ENCODE measurements at regions not wholly inside any gene's neighbourhood (a gene's known extent, or its start where the extent isn't known, plus 50 kb on each side); places are given as distances from the start of the nearest gene placed in this dataset.
"Not testable (repeated sequence)": the region's sequence is repeated elsewhere in the genome, so short reads cannot be mapped to it uniquely, and the experiment has no call there.

DNA sequence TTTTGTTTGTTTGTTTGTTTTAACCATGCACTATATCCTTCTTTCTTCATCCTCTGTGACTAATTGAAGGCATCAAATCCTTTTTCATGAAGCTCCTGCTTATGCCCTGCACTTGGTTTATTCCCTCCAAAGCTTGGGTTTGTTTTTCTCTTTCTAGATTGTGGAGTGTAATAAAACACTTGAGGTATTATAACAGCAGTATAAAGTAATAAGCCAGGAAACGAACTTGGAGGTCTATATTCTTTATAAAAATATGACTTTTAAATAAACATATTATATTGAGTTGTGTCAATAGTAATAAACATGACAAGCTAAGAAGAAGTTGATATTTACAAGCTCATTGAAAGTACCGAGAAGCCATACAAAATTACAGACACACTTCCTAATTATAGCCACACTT lies 659.4 kb downstream of the RFPL4B start:
- DNase-seq: no peak

- DNase-seq: no peak
Observed at GRCh38 chr6:113009682-113010081, 662.6 kb downstream of the RFPL4B start.

- no peak for DNase-seq
Observed at GRCh38 chr6:113010196-113010989, 663.3 kb downstream of the RFPL4B start.

GRCh38 chr6:113011389-113011788 lies 664.3 kb downstream of the RFPL4B start:
- DNase-seq: no peak

DNA sequence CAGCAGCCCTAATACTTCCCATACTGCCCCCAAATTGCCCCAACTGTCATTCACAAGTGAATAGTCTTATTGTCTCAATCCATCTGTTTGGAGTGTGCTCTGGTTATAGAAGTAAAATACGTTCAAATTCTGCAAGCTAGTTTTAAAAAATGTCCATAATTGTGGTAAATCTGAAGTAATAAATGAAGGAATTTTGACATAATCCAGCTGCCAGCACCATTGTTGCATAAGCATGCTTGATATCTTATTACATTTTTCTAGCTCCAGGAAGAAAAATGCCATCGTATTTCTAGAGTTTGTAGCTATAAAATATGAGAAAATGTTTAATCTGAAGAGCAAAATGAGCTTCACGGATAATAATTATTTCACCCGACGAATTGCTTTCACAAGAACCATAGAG lies 664.7 kb downstream of the RFPL4B start:
- DNase-seq: no peak

- no peak for DNase-seq
Observed at GRCh38 chr6:113015249-113015648, 668.1 kb downstream of the RFPL4B start.

- no peak for DNase-seq
Observed at GRCh38 chr6:113017353-113017752, 670.2 kb downstream of the RFPL4B start.

DNA sequence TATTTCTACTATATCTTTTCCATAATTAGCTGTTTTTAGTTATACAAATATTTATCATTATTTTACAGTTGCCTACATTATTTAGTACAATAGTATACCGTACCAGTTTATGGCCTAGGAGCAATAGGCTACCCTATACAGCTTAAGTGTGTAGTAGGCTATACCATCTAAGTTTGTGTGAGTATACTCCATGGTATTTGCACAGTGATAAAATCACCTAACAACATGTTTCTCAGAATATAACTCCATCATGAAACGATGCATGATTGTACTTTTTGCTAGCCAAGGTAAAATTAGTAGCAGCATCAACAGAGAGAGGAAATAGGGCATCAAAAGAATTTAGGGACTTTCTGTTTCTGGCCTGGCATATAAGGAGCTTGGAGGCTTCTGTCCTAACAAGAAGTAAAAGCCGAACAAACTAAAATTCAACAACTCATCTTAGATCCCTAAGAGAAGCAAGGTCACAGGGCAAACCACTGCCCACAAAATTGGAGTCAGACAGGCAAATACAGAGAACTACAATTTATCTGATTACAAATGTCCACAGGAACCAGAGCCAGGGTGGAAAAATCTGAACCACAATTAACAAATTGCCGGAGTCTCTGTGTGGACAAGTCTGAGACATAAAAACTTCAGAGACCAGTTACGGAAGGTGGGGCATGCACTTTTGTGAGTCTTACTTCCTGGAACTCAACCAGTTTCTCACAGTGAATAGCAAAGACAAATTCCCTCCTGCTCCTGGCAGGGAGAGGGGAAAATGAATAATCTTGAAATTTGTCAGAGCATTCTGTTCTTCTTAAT lies 671.4 kb downstream of the RFPL4B start:
- no peak for DNase-seq

GRCh38 chr6:113019176-113019575 lies 672.0 kb downstream of the RFPL4B start:
- DNase-seq: no peak

GRCh38 chr6:113027780-113028179 lies 680.6 kb downstream of the RFPL4B start:
- no peak for DNase-seq

DNA sequence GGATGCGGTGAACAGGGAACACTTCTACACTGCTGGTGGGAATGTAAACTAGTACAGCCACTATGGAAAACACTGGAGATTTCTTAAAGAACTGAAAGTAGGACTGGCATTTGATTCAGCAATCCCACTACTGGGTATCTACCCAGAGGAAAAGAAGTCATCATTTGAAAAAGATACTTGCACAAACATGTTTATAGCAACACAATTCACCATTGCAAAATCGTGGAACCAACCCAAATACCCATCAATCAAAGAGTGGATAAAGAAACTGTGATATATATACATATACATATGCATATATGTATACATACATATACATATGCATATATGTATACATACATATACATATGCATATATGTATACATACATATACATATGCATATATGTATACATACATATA lies 682.0 kb downstream of the RFPL4B start:
- DNase-seq: not testable (repeated sequence)

DNA sequence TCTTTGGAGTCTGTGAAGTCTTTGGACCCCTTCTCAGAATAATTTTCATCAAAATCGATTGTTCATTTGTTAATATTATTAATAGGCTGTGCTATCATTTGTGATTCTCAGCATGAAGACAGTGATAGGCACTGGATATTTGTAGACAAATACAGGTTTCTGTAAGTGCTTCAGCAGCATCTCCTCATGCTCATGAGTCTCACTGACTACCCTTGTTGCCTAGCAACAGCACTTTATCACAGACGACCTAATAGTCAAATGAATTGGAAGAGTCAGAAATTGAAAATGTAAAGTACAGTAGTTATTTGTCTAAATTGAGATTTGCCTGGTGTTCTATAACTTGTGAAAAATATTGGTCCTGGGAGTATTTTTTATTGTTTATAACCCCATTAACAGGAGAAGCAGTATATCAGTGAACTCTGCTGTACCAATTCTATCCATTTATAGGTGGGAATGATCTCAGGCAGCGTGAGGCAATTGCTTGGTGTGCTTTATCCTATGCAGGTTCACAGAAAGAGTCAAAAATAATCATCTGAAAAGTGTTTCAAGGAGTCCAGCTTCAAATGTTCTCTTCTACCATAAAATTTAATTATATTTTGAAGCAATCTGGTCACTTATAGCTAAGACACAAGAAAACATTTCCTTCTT lies 684.6 kb downstream of the RFPL4B start:
- peak in 1 of 2 experiments; percentile 64 for DNase-seq

DNA sequence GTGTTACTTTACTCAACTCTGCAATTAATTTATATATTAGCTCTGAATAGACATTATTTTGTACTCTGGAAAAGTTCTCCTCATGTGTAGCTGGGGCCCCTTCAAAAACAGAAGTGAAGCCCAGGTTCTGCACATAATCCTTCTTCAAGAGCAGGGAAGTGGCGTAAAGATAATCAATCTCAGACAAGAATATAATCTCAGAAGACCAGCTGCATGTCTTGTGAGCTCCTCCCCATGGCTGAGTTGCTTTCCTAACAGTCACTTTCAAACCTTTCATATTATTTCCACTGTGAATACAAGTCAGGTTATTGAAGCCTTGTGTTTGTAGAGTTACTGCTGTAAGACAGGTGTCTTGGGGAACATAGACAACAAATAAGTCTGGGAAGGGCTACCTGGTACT lies 691.9 kb downstream of the RFPL4B start:
- DNase-seq: peak in 1 of 2 experiments; percentile 26

- DNase-seq: no peak
Observed at GRCh38 chr6:113047148-113047547, 700.0 kb downstream of the RFPL4B start.

DNA sequence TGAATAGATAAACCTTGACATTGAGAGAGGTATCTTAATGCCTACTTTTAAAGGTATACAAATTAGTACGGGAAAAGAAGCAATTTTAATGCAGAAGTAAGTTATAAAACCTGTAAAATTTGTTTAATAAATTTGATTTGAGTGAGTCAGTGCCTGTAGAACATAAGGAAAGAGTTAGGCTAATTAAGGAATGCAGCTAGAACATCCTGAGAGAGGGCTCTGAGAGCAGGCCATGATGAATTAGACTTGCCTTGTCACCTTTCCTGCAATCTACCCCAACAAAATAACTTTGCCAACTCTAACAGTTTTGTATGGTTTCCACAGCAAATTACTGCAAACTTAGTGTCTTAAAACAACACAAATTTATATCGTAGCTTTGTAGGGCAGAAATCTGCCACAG lies 700.8 kb downstream of the RFPL4B start:
- DNase-seq: no peak

DNA sequence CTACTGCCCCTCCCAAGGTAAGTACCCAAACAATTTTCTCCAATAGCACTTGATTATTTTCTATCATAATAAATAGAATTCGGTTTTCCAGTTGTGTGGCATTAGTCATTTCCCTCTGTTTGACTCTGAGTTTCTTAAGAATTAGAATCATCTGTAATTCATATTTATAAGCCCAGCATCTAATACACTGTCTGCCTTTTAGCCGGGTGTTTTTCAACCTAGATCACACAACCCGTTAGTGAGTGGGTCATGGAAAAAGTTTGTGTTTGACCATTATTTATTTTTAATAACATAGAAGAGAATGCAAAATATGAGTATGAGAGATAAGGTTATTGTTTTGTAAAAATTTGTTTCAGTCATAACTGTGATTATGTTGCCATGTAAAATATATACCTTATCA lies 701.6 kb downstream of the RFPL4B start:
- no peak for DNase-seq

GRCh38 chr6:113049190-113049589 lies 702.1 kb downstream of the RFPL4B start:
- no peak for DNase-seq

GRCh38 chr6:113050010-113050858 lies 703.1 kb downstream of the RFPL4B start:
- no peak for DNase-seq

- DNase-seq: no peak
Observed at GRCh38 chr6:113050979-113051378, 703.8 kb downstream of the RFPL4B start.

- DNase-seq: no peak
Observed at GRCh38 chr6:113052506-113052905, 705.4 kb downstream of the RFPL4B start.

- DNase-seq: no peak
Observed at GRCh38 chr6:113055061-113055460, 707.9 kb downstream of the RFPL4B start.

DNA sequence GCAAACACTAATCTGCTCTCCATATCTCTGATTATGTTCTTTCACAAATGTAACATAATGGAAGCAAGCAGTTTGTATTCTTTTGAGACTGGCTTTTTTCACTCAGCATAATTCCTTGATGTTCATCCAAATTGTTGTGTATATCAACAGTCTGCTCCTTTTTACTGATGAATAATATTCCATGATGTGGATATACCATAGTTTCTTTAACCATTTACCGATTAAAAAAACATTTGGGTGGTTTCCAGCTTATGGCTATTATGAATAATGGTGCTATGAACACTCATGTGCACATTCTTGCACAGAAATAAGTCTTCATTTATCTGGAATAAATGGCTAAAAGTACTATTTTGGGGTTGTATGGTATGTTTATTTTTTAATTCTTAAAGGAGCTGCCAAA lies 708.9 kb downstream of the RFPL4B start:
- DNase-seq: no peak

DNA sequence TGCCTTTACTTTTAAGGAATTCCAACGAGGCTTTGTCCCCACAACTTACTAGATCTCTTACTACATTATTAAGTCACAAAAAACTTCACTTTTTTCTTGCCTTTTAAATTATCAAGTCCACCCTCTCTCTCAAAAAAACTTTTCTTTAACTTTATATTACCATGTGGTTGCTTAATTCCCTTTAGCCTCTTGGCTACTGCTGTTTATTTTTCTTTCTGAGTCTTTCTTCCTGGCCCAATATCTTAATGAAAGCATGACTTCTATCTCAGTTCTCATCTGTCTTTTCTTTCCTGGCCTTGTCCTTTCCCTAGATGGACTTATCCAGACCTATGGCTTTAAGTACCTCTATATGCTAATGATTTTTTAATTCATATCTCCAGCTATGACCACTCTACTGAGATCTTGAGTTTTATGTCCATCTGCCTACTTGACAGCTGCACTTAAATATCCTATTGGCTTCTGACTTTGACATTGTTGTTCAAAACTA lies 710.5 kb downstream of the RFPL4B start:
- DNase-seq: no peak
